OCI-LY1 (cell line): ENCODE measurements at regions not wholly inside any gene's neighbourhood (a gene's known extent, or its start where the extent isn't known, plus 50 kb on each side); places are given as distances from the start of the nearest gene placed in this dataset.

Experiments
- CTCF ChIP-seq: fragments of 200-600 bp; sonication (generic), shearing (Covaris generic); IDR thresholded peaks from 2 replicates; pipeline ENCODE4 v1.5.1; 2017; ENCODE audit warnings: mild to moderate bottlenecking, antibody characterized with exemption, low read length, moderate library complexity, mixed read lengths
- EZH2 ChIP-seq: fragments of 200-600 bp; sonication (generic), shearing (Covaris generic); IDR thresholded peaks from 2 replicates; pipeline ENCODE4 v1.8.0; 2017; ENCODE audit warnings: borderline replicate concordance, mixed run types, mild to moderate bottlenecking, antibody characterized with exemption, low read length, moderate library complexity, mixed read lengths

DNA sequence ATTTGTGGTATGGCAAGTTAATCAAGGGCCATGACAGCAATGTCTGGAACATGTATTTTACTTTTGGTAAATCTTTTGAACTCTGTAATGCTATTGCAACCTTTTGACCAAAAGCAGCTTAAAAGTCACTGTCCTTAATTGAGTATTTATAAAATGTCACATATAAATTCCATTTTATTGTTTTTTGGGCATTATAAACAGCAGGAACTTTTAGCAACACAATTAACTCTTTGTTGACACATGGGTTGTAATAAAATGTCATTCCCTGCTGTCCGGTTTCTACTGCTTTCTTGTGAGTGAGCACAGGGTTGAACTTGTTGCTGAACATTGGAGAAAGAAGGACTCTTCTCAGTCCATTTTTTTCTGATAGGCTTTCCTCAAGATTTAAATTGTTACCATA, 1923.1 kb downstream of the PCDH9 start:
- TF ChIP-seq CTCF (no peak), EZH2 (no peak)
